BLaER1 (cell line): ENCODE measurements at regions not wholly inside any gene's neighbourhood (a gene's known extent, or its start where the extent isn't known, plus 50 kb on each side); places are given as distances from the start of the nearest gene placed in this dataset.

Source experiments
- H3K27ac ChIP-seq: shearing (Covaris generic); formaldehyde crosslinking; 2 replicates; pipeline ENCODE4 v1.8.1; 2022
- H3K27me3 ChIP-seq: shearing (Covaris generic); formaldehyde crosslinking; 2 replicates; pipeline ENCODE4 v1.8.1; 2022
- H3K36me3 ChIP-seq: shearing (Covaris generic); formaldehyde crosslinking; 2 replicates; pipeline ENCODE4 v1.8.1; 2022
- H3K4me1 ChIP-seq: shearing (Covaris generic); formaldehyde crosslinking; 2 replicates; pipeline ENCODE4 v1.8.1; 2022
- H3K4me2 ChIP-seq: shearing (Covaris generic); formaldehyde crosslinking; 2 replicates; pipeline ENCODE4 v1.8.1; 2022
- H3K4me3 ChIP-seq: shearing (Covaris generic); formaldehyde crosslinking; 2 replicates; pipeline ENCODE4 v1.8.1; 2022
- H3K9ac ChIP-seq: shearing (Covaris generic); formaldehyde crosslinking; 2 replicates; pipeline ENCODE4 v1.8.1; 2022
- H3K9me3 ChIP-seq: shearing (Covaris generic); formaldehyde crosslinking; 2 replicates; pipeline ENCODE4 v1.8.1; 2022
- H4K20me1 ChIP-seq: shearing (Covaris generic); formaldehyde crosslinking; 2 replicates; pipeline ENCODE4 v1.8.1; 2022
- Cebpa-rat ChIP-seq: shearing (Covaris generic); IDR thresholded peaks from 2 replicates; pipeline ENCODE4 v1.8.1; 2022

GRCh38 chr1:191974004-191974403 is 184.3 kb upstream of the RGS18 start:
- no peak overlapping the region for H3K9ac ChIP-seq
- no peak overlapping the region for H3K4me3 ChIP-seq
- no peak overlapping the region for H3K27ac ChIP-seq
- peaks cover 9% of the 10 kb centered on the region for H3K9me3 ChIP-seq
- H3K36me3 ChIP-seq, result no peaks in the 10 kb centered on the region
- no peaks in the 10 kb centered on the region for H4K20me1 ChIP-seq
- no peaks in the 10 kb centered on the region for H3K4me1 ChIP-seq
- H3K27me3 ChIP-seq, result no peaks in the 10 kb centered on the region
- H3K4me2 ChIP-seq, result no peak overlapping the region
- no peak for TF ChIP-seq Cebpa-rat

- no peak for TF ChIP-seq Cebpa-rat
- Histone ChIP-seq H3K27me3 (no peaks in the 10 kb centered on the region), H3K4me3 (no peak overlapping the region), H3K4me2 (no peak overlapping the region), H3K4me1 (no peaks in the 10 kb centered on the region), H3K9me3 (peaks cover 16% of the 10 kb centered on the region), H3K27ac (no peak overlapping the region), H3K36me3 (no peaks in the 10 kb centered on the region), H4K20me1 (no peaks in the 10 kb centered on the region), H3K9ac (no peak overlapping the region)
Observed at GRCh38 chr1:191977874-191978506, 180.3 kb upstream of the RGS18 start.

- Histone ChIP-seq H4K20me1 (no peaks in the 10 kb centered on the region), H3K9ac (no peak overlapping the region), H3K4me2 (no peak overlapping the region), H3K4me1 (no peaks in the 10 kb centered on the region), H3K4me3 (no peak overlapping the region), H3K27ac (no peak overlapping the region), H3K36me3 (no peaks in the 10 kb centered on the region), H3K27me3 (no peaks in the 10 kb centered on the region), H3K9me3 (peaks cover 9% of the 10 kb centered on the region)
- no peak for TF ChIP-seq Cebpa-rat
Observed at GRCh38 chr1:191984856-191985255, 173.4 kb upstream of the RGS18 start.

GRCh38 chr1:191992118-191992517 is 166.1 kb upstream of the RGS18 start:
- Histone ChIP-seq H3K4me3 (no peak overlapping the region), H3K4me2 (no peak overlapping the region), H3K9ac (no peak overlapping the region), H3K36me3 (no peaks in the 10 kb centered on the region), H3K27ac (no peak overlapping the region), H3K4me1 (no peaks in the 10 kb centered on the region), H3K27me3 (no peaks in the 10 kb centered on the region), H3K9me3 (no peaks in the 10 kb centered on the region), H4K20me1 (no peaks in the 10 kb centered on the region)
- no peak for TF ChIP-seq Cebpa-rat

- no peaks in the 10 kb centered on the region for H3K27me3 ChIP-seq
- no peaks in the 10 kb centered on the region for H4K20me1 ChIP-seq
- no peak overlapping the region for H3K27ac ChIP-seq
- no peaks in the 10 kb centered on the region for H3K9me3 ChIP-seq
- TF ChIP-seq Cebpa-rat, result no peak
- H3K36me3 ChIP-seq, result no peaks in the 10 kb centered on the region
- H3K4me2 ChIP-seq, result no peak overlapping the region
- H3K4me1 ChIP-seq, result no peaks in the 10 kb centered on the region
- H3K9ac ChIP-seq, result no peak overlapping the region
- H3K4me3 ChIP-seq, result no peak overlapping the region
Observed at GRCh38 chr1:191993549-191993948, 164.7 kb upstream of the RGS18 start.

GRCh38 chr1:192002063-192002462 is 156.2 kb upstream of the RGS18 start:
- no peak overlapping the region for H3K4me2 ChIP-seq
- no peak overlapping the region for H3K9ac ChIP-seq
- no peaks in the 10 kb centered on the region for H3K4me1 ChIP-seq
- no peaks in the 10 kb centered on the region for H4K20me1 ChIP-seq
- no peak overlapping the region for H3K4me3 ChIP-seq
- TF ChIP-seq Cebpa-rat, result no peak
- no peaks in the 10 kb centered on the region for H3K9me3 ChIP-seq
- H3K27ac ChIP-seq, result no peak overlapping the region
- H3K36me3 ChIP-seq, result no peaks in the 10 kb centered on the region
- H3K27me3 ChIP-seq, result no peaks in the 10 kb centered on the region

GRCh38 chr1:192003295-192004077 is 154.8 kb upstream of the RGS18 start:
- no peak overlapping the region for H3K4me3 ChIP-seq
- H3K27me3 ChIP-seq, result no peaks in the 10 kb centered on the region
- H3K4me2 ChIP-seq, result no peak overlapping the region
- no peak for TF ChIP-seq Cebpa-rat
- H3K4me1 ChIP-seq, result no peaks in the 10 kb centered on the region
- no peaks in the 10 kb centered on the region for H3K36me3 ChIP-seq
- H3K9ac ChIP-seq, result no peak overlapping the region
- H4K20me1 ChIP-seq, result no peaks in the 10 kb centered on the region
- H3K9me3 ChIP-seq, result no peaks in the 10 kb centered on the region
- no peak overlapping the region for H3K27ac ChIP-seq

GRCh38 chr1:192005976-192006375 is 152.3 kb upstream of the RGS18 start:
- no peak overlapping the region for H3K9ac ChIP-seq
- no peaks in the 10 kb centered on the region for H3K27me3 ChIP-seq
- no peak overlapping the region for H3K4me3 ChIP-seq

GRCh38 chr1:192008281-192008825 is 149.9 kb upstream of the RGS18 start:
- no peak overlapping the region for H3K4me2 ChIP-seq
- no peak overlapping the region for H3K27ac ChIP-seq
- no peaks in the 10 kb centered on the region for H4K20me1 ChIP-seq
- H3K4me3 ChIP-seq, result no peak overlapping the region
- H3K4me1 ChIP-seq, result no peaks in the 10 kb centered on the region
- no peaks in the 10 kb centered on the region for H3K9me3 ChIP-seq
- H3K9ac ChIP-seq, result no peak overlapping the region
- TF ChIP-seq Cebpa-rat, result no peak
- H3K27me3 ChIP-seq, result no peaks in the 10 kb centered on the region
- H3K36me3 ChIP-seq, result no peaks in the 10 kb centered on the region

More at GRCh38 chr1:192005976-192006375, 152.3 kb upstream of the RGS18 start:
- Histone ChIP-seq H3K4me1 (no peaks in the 10 kb centered on the region), H3K36me3 (no peaks in the 10 kb centered on the region), H3K27ac (no peak overlapping the region), H3K9me3 (no peaks in the 10 kb centered on the region), H3K4me2 (no peak overlapping the region), H4K20me1 (no peaks in the 10 kb centered on the region)
- no peak for TF ChIP-seq Cebpa-rat

- TF ChIP-seq Cebpa-rat, result no peak
- Histone ChIP-seq H3K9me3 (no peaks in the 10 kb centered on the region), H4K20me1 (no peaks in the 10 kb centered on the region), H3K36me3 (no peaks in the 10 kb centered on the region), H3K27me3 (no peaks in the 10 kb centered on the region), H3K4me1 (no peaks in the 10 kb centered on the region), H3K9ac (no peak overlapping the region), H3K27ac (no peak overlapping the region), H3K4me2 (no peak overlapping the region), H3K4me3 (no peak overlapping the region)
Observed at GRCh38 chr1:192010406-192010805, 147.9 kb upstream of the RGS18 start.
